22Rv1 (cell line): ENCODE measurements at regions not wholly inside any gene's neighbourhood (a gene's known extent, or its start where the extent isn't known, plus 50 kb on each side); places are given as distances from the start of the nearest gene placed in this dataset.

ENCODE experiments used
- H3K27ac ChIP-seq: fragments of 450-650 bp; 2 replicates; pipeline ENCODE4 v1.5.1; 2017
- CTCF ChIP-seq: fragments of 450-650 bp; IDR thresholded peaks from 2 replicates; pipeline ENCODE4 v1.5.1; 2017; ENCODE audit warnings: mild to moderate bottlenecking
- ZFX ChIP-seq: fragments of 450-650 bp; IDR thresholded peaks from 2 replicates; pipeline ENCODE4 v1.6.1; 2017; ENCODE audit warnings: antibody characterized with exemption, borderline replicate concordance

GRCh38 chr5:178793151-178793550 is 62.7 kb upstream of the ZNF354A start:
- no peak overlapping the region for H3K27ac ChIP-seq
- no peak for TF ChIP-seq ZFX
- peak; percentile 70 for TF ChIP-seq CTCF

- no peak overlapping the region for H3K27ac ChIP-seq
- TF ChIP-seq CTCF (no peak), ZFX (no peak)
Measured at GRCh38 chr5:178791976-178792375, 61.5 kb upstream of the ZNF354A start.

GRCh38 chr5:178790371-178790770 is 59.9 kb upstream of the ZNF354A start:
- TF ChIP-seq ZFX: no peak
- no peak for TF ChIP-seq CTCF
- no peak overlapping the region for H3K27ac ChIP-seq

- no peak for TF ChIP-seq CTCF
- no peak for TF ChIP-seq ZFX
- no peak overlapping the region for H3K27ac ChIP-seq
Measured at GRCh38 chr5:178788381-178789085, 58.1 kb upstream of the ZNF354A start.

GRCh38 chr5:178787889-178788288 is 57.4 kb upstream of the ZNF354A start:
- no peak for TF ChIP-seq ZFX
- TF ChIP-seq CTCF: no peak
- no peak overlapping the region for H3K27ac ChIP-seq

- TF ChIP-seq CTCF (no peak), ZFX (no peak)
- no peak overlapping the region for H3K27ac ChIP-seq
Measured at GRCh38 chr5:178786859-178787499, 56.5 kb upstream of the ZNF354A start.

GRCh38 chr5:178786417-178786816 is 56.0 kb upstream of the ZNF354A start:
- H3K27ac ChIP-seq: no peak overlapping the region
- TF ChIP-seq ZFX (no peak), CTCF (no peak)
